Parathyroid adenoma (tissue), 2 donors: ENCODE measurements at regions not wholly inside any gene's neighbourhood (a gene's known extent, or its start where the extent isn't known, plus 50 kb on each side); places are given as distances from the start of the nearest gene placed in this dataset.

Source experiments
- H2AFZ ChIP-seq: fragments of 300-600 bp; sonication (generic); one replicate; pipeline ENCODE4 v1.7.0; 2017; ENCODE audit warnings: antibody characterized with exemption, mild to moderate bottlenecking
- H3K27ac ChIP-seq: fragments of 300-600 bp; sonication (generic); one replicate; pipeline ENCODE4 v1.7.0; 2017
- H3K27me3 ChIP-seq: fragments of 300-600 bp; sonication (generic); one replicate; pipeline ENCODE4 v1.7.0; 2017; ENCODE audit warnings: low read length; ENCODE audit not compliant: control insufficient read depth, insufficient read depth
- H3K36me3 ChIP-seq: fragments of 300-600 bp; sonication (generic); one replicate; pipeline ENCODE4 v1.7.0; 2017; ENCODE audit warnings: low read length; ENCODE audit not compliant: control insufficient read depth, insufficient read depth
- H3K4me1 ChIP-seq: fragments of 300-600 bp; sonication (generic); one replicate; pipeline ENCODE4 v1.7.0; 2017; ENCODE audit warnings: control low read depth
- H3K4me2 ChIP-seq: fragments of 300-600 bp; sonication (generic); one replicate; pipeline ENCODE4 v1.7.0; 2017; ENCODE audit warnings: low read length
- H3K4me3 ChIP-seq: fragments of 300-600 bp; sonication (generic); one replicate; pipeline ENCODE4 v1.7.0; 2017; ENCODE audit warnings: low read depth, low read length
- H3K79me2 ChIP-seq: fragments of 300-600 bp; sonication (generic); one replicate; pipeline ENCODE4 v1.7.0; 2017; ENCODE audit warnings: control low read depth
- H3K9ac ChIP-seq: fragments of 300-600 bp; sonication (generic); one replicate; pipeline ENCODE4 v1.7.0; 2017; ENCODE audit warnings: mild to moderate bottlenecking
- H3K9me3 ChIP-seq: fragments of 300-600 bp; sonication (generic); one replicate; pipeline ENCODE4 v1.7.0; 2017; ENCODE audit warnings: low read length; ENCODE audit not compliant: control insufficient read depth
- TF ChIP-seq, protein P1 (sequence below): fragments of 300-600 bp; sonication (generic); IDR thresholded peaks from one replicate; pipeline ENCODE4 v1.7.0; 2017; ENCODE audit warnings: antibody characterized with exemption, mild to moderate bottlenecking
- donor health status: primary hyperparathyroidism.

DNA sequence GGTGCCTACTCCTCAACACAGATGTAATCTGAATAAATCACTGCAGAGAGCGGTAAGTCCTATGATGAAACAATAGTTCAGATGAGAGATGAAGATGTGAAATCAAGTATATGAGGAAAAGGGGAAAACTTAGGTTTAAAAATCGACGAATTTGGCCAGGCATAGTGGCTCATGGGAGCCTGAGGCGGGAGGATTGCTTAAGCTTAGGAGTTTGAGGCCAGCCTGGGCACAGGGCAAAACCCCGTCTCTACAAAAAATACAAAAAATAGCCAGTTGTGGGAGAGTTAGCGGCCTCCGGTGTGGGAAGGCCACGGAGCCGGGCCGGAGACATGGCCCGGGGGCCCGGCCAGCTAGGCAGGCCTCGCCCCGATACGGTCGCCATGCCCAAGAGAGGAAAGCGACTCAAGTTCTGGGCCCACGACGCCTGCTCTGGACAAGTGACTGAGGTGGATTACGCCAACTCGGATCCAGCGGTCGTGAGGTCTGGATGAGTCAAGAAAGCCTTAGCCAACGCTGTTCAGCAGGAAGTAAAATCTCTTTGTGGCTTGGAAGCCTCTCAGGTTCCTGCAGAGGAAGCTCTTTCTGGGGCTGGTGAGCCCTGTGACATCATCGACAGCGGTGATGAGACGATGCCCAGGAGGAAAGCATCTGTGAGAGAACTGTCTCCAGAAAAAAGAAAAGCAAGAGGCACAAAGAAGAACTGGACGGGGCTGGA, 62.8 kb upstream of the SUB1 start:
- no peak overlapping the region for H2AFZ ChIP-seq
- H3K27me3 ChIP-seq = no peaks in the 10 kb centered on the region
- H3K36me3 ChIP-seq = no peaks in the 10 kb centered on the region
- no peaks in the 10 kb centered on the region for H3K79me2 ChIP-seq
- H3K4me3 ChIP-seq = no peak overlapping the region
- TF ChIP-seq, protein P1, sequence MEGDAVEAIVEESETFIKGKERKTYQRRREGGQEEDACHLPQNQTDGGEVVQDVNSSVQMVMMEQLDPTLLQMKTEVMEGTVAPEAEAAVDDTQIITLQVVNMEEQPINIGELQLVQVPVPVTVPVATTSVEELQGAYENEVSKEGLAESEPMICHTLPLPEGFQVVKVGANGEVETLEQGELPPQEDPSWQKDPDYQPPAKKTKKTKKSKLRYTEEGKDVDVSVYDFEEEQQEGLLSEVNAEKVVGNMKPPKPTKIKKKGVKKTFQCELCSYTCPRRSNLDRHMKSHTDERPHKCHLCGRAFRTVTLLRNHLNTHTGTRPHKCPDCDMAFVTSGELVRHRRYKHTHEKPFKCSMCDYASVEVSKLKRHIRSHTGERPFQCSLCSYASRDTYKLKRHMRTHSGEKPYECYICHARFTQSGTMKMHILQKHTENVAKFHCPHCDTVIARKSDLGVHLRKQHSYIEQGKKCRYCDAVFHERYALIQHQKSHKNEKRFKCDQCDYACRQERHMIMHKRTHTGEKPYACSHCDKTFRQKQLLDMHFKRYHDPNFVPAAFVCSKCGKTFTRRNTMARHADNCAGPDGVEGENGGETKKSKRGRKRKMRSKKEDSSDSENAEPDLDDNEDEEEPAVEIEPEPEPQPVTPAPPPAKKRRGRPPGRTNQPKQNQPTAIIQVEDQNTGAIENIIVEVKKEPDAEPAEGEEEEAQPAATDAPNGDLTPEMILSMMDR = no peak
- no peaks in the 10 kb centered on the region for H3K9me3 ChIP-seq
- H3K27ac ChIP-seq = no peak overlapping the region
- no peak overlapping the region for H3K4me2 ChIP-seq
- H3K4me1 ChIP-seq = no peaks in the 10 kb centered on the region
- no peak overlapping the region for H3K9ac ChIP-seq

DNA sequence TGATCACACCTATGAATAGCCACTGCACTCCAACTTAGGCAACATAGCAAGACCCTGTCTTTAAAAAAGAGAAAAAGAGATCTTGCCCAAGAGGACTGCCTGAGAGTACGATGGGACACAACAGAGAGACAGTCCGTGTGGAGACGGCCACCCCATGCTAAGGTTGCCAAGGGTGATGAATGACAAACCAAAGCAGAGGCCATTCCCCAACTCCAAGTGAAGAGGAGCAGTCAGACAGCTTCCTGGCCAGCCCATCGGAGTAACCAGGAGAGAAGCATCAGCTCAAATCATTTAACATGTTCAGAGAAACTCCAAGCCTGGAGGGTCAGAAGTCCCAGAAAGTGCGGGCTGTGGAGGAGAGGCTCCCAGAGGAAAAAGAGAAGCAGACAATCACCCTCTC, 63.9 kb upstream of the SUB1 start:
- H3K79me2 ChIP-seq = no peaks in the 10 kb centered on the region
- no peaks in the 10 kb centered on the region for H3K36me3 ChIP-seq
- no peaks in the 10 kb centered on the region for H3K9me3 ChIP-seq
- H3K4me3 ChIP-seq = no peak overlapping the region
- H3K4me1 ChIP-seq = no peaks in the 10 kb centered on the region
- no peaks in the 10 kb centered on the region for H3K27me3 ChIP-seq
- TF ChIP-seq, protein P1 = no peak
- no peak overlapping the region for H3K4me2 ChIP-seq
- H3K9ac ChIP-seq = no peak overlapping the region
- H2AFZ ChIP-seq = no peak overlapping the region
- no peak overlapping the region for H3K27ac ChIP-seq

DNA sequence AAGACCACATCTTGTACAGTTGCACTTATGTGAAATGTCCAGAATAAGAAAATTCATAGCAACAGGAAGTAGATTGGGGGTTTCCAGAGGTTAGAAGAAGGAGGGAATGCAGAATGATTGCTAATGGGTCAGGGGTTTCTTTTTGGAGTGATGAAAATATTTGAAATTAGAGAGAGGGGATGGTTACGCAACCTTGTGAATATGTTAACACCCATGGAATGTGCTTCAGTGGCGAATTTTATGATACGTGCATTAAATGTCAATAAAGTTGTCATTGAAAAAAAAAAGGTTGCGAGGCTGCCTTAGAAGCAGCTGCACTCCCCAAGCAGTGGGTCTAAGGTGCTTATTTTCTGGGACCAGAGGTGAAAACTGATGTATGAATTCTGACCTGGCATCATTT, 64.4 kb upstream of the SUB1 start:
- Histone ChIP-seq H3K4me3 (no peak overlapping the region), H3K36me3 (no peaks in the 10 kb centered on the region), H3K9ac (no peak overlapping the region), H3K79me2 (no peaks in the 10 kb centered on the region), H3K4me2 (no peak overlapping the region), H2AFZ (no peak overlapping the region), H3K27me3 (no peaks in the 10 kb centered on the region), H3K4me1 (no peaks in the 10 kb centered on the region), H3K27ac (no peak overlapping the region), H3K9me3 (no peaks in the 10 kb centered on the region)
- TF ChIP-seq, protein P1 = no peak

DNA sequence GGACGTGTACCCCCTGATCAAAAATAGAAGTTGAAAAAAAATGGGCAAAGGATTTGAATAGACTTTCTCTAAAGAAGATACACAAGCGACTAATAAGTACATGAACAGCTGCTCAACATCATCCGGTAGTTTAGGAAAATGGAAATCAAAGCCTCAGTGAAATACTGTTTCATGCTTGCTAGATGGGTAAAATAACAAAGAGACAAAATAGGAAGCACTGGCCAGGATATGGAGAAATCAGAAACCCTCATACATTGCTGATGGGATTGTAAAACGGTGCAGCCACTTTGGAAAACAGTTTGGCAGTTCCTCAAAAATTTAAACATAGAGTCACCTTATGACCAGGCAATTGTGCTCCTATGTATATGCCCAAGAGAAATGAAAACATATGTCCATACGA, 65.0 kb upstream of the SUB1 start:
- Histone ChIP-seq H3K36me3 (no peaks in the 10 kb centered on the region), H3K9ac (no peak overlapping the region), H3K4me3 (no peak overlapping the region), H3K27me3 (no peaks in the 10 kb centered on the region), H3K9me3 (no peaks in the 10 kb centered on the region), H3K79me2 (no peaks in the 10 kb centered on the region), H3K4me2 (no peak overlapping the region), H2AFZ (no peak overlapping the region), H3K4me1 (no peaks in the 10 kb centered on the region), H3K27ac (no peak overlapping the region)
- TF ChIP-seq, protein P1 = no peak

DNA sequence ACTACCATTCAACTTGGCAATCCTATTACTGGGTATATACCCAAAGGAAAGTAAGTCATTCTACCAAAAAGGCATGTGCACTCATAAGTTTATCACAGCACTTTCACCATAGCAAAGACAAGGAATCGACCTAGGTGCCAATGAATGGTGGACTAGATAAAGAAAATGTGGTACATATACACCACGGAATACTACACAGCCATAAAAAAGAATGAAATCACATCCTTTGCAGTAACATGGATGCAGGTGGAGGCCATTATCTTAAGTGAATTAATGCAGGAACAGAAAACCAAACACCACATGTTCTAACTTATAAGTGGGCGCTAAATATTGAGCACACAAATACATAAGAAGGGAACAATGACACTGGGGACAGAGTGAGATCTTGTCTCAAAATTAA, 65.8 kb upstream of the SUB1 start:
- Histone ChIP-seq H3K36me3 (no peaks in the 10 kb centered on the region), H3K9me3 (no peaks in the 10 kb centered on the region), H3K4me1 (no peaks in the 10 kb centered on the region), H3K27ac (no peak overlapping the region), H3K27me3 (no peaks in the 10 kb centered on the region), H3K4me2 (no peak overlapping the region), H3K79me2 (no peaks in the 10 kb centered on the region), H3K4me3 (no peak overlapping the region), H2AFZ (no peak overlapping the region), H3K9ac (no peak overlapping the region)
- TF ChIP-seq, protein P1 = no peak
